ENCODE measurements at regions not wholly inside any gene's neighbourhood (a gene's known extent, or its start where the extent isn't known, plus 50 kb on each side); places are given as distances from the start of the nearest gene placed in this dataset.
"Not testable (repeated sequence)": the region's sequence is repeated elsewhere in the genome, so short reads cannot be mapped to it uniquely, and the experiment has no call there.

DNA sequence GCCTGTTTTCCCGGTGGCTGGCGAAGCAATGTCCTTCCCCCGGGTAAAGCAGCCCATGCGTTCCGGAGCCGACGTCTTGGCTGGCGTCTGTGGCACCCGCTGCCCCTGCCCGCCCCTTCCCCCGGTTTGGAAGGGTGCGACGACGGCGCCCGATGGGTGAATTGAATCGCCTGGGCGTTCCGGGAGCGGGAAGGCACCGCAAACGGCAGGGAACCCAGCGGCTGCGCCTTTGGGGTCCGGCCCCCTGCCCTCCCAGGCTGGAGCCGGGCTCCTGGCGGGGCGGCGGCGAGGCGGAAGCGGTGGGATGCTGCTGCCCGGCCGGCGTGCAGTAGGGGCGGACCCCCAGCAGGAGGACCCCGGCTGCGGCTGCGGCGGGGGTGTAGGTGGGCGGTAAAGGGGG lies 123.6 kb upstream of the RHOU start:
- DNase-seq (ENCODE audit: low spot score in 2 of 2); H3K4me3 ChIP-seq; H3K4me1 ChIP-seq; H3K9me3 ChIP-seq; H3K27me3 ChIP-seq; H3K27ac ChIP-seq; H3K36me3 ChIP-seq: not testable (repeated sequence)
- no CpG with 5 or more reads among the region's 41 CpGs for WGBS

DNA sequence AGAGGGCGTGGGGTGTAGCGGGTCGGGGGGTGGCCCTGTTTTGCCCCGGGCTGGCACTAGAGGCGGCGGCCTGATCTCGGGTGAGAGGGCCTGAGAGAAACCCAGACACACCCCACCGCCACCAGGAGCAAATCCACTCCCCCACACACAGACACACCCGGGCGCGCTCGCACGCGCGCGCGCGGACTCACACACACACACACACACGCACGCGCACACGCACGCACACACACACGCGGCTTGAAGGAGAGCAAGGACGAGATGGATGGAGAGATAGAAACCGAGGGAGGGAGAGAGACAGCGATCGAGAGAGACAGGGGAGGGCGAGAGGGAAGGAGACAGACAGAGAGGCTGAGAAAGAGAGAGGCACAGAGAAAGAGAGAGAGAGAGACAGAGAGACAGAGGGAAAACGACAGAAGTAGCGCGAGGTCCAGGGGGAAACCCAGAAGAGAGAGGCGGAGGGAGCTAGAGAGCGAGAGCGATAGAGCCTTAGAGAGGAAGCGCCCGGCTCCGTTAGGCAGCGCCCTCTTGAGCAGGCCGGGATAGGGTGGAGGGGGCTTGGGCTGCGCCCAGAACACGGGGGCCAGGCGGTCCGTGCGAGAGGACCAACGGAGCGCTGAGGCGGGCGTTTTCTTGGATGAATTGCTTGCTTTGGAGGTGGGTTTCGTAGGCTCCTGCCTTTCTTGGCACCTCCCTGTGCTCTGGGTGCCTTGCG lies 113.1 kb upstream of the RHOU start:
- not testable (repeated sequence) for H3K27me3 ChIP-seq, H3K4me1 ChIP-seq, H3K27ac ChIP-seq, H3K36me3 ChIP-seq, H3K4me3 ChIP-seq, H3K9me3 ChIP-seq
- 79% methylated on average over 23 of the region's 52 CpGs for WGBS
- peak in 1 of 2 donors; percentile 73 for DNase-seq (ENCODE audit: low spot score in 2 of 2)

DNA sequence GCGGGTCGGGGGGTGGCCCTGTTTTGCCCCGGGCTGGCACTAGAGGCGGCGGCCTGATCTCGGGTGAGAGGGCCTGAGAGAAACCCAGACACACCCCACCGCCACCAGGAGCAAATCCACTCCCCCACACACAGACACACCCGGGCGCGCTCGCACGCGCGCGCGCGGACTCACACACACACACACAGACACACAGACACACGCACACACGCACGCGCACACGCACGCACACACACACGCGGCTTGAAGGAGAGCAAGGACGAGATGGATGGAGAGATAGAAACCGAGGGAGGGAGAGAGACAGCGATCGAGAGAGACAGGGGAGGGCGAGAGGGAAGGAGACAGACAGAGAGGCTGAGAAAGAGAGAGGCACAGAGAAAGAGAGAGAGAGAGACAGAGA lies 108.8 kb upstream of the RHOU start:
- WGBS = 87% methylated on average over 9 of the region's 30 CpGs
- not testable (repeated sequence) for H3K36me3 ChIP-seq; H3K4me3 ChIP-seq; H3K27ac ChIP-seq; H3K27me3 ChIP-seq; H3K4me1 ChIP-seq; DNase-seq (ENCODE audit: low spot score in 2 of 2); H3K9me3 ChIP-seq

DNA sequence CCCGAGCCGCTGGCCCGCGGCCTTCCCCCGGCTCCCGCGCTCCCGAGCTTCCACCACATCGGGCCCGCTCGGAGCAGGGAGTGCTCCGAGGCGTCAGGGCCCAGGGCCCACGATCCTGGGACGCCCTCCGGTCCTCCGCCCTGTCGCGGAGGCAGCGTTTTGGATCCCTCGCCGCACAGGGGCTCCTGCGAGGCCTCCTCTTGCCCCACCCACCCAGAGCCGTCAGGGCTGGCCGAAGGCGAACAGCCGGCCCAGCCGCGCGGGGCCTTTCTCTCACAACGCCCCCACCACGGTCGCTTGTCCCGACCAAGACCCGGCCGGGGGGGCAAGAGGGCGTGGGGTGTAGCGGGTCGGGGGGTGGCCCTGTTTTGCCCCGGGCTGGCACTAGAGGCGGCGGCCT lies 102.4 kb upstream of the RHOU start:
- H3K27me3 ChIP-seq; H3K27ac ChIP-seq; H3K4me1 ChIP-seq; H3K9me3 ChIP-seq; DNase-seq (ENCODE audit: low spot score in 2 of 2); H3K36me3 ChIP-seq; H3K4me3 ChIP-seq: not testable (repeated sequence)
- WGBS = no CpG with 5 or more reads among the region's 42 CpGs

DNA sequence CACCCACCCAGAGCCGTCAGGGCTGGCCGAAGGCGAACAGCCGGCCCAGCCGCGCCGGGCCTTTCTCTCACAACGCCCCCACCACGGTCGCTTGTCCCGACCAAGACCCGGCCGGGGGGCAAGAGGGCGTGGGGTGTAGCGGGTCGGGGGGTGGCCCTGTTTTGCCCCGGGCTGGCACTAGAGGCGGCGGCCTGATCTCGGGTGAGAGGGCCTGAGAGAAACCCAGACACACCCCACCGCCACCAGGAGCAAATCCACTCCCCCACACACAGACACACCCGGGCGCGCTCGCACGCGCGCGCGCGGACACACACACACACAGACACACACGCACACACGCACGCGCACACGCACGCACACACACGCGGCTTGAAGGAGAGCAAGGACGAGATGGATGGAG lies 100.0 kb upstream of the RHOU start:
- H3K36me3 ChIP-seq, H3K9me3 ChIP-seq, H3K4me1 ChIP-seq, H3K27me3 ChIP-seq, H3K27ac ChIP-seq: not testable (repeated sequence)
- no CpG with 5 or more reads among the region's 40 CpGs for WGBS
- H3K4me3 ChIP-seq = peak overlapping the region; percentile 49
- peak; percentile 88 to 94 for DNase-seq (ENCODE audit: low spot score in 2 of 2)

DNA sequence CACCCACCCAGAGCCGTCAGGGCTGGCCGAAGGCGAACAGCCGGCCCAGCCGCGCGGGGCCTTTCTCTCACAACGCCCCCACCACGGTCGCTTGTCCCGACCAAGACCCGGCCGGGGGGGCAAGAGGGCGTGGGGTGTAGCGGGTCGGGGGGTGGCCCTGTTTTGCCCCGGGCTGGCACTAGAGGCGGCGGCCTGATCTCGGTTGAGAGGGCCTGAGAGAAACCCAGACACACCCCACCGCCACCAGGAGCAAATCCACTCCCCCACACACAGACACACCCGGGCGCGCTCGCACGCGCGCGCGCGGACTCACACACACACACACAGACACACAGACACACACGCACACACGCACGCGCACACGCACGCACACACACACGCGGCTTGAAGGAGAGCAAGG lies 97.8 kb upstream of the RHOU start:
- WGBS = no CpG with 5 or more reads among the region's 39 CpGs
- H3K27ac ChIP-seq, H3K4me1 ChIP-seq, H3K27me3 ChIP-seq, H3K36me3 ChIP-seq, H3K9me3 ChIP-seq: not testable (repeated sequence)
- peak in 1 of 2 donors; percentile 87 for DNase-seq (ENCODE audit: low spot score in 2 of 2)
- H3K4me3 ChIP-seq = peak overlapping the region; percentile 49

DNA sequence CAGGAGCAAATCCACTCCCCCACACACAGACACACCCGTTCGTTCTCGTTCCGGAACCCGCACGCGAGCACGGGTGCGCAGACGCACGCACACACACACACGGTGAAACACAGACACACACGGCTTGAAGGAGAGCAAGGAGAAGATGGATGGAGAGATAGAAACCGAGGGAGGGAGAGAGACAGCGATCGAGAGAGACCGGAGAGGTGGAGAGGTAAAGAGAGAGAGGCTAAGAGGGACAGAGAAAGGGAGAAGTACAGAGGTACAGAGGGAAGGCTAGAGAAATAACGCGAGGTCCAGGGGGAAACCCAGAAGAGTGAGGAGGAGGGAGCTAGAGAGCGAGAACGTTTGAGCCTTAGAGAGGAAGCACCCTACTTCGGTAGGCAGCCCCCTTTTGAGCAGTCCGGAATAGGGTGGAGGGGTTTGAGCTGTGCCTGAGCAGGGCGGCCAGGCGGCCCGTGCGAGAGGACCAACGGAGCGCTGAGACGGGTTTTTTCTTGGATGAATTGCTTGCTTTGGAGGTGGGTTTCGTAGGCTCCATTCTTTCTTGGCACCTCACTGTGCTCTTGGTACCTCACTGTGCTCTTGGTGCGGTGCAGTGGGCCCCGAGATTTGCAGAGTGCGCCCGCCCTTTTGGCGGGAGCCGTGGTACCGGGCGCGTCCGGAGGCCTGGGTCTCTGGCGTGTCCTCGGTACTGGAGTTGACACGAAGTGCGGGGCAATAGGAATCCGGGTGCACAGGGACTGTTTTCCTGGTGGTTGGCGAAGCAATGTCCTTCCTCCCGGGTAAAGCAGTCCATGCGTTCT lies 88.4 kb upstream of the RHOU start:
- no peak for DNase-seq (ENCODE audit: low spot score in 2 of 2)
- Histone ChIP-seq H3K4me1 (peaks cover 20% of the 10 kb centered on the region), H3K4me3 (peak overlapping the region; percentile 56), H3K9me3 (no peaks in the 10 kb centered on the region), H3K27me3 (peaks cover 32% of the 10 kb centered on the region), H3K27ac (peak overlapping the region; percentile 2), H3K36me3 (no peaks in the 10 kb centered on the region)
- under 1% methylated on average over 33 of the region's 49 CpGs for WGBS
- TF ChIP-seq POLR2AphosphoS5 (IDR thresholded peaks at IDR 0.05) (no peak), POLR2A (IDR thresholded peaks at IDR 0.05) (no peak), EP300 (IDR thresholded peaks at IDR 0.05) (no peak)
- TF ChIP-seq, protein P1, sequence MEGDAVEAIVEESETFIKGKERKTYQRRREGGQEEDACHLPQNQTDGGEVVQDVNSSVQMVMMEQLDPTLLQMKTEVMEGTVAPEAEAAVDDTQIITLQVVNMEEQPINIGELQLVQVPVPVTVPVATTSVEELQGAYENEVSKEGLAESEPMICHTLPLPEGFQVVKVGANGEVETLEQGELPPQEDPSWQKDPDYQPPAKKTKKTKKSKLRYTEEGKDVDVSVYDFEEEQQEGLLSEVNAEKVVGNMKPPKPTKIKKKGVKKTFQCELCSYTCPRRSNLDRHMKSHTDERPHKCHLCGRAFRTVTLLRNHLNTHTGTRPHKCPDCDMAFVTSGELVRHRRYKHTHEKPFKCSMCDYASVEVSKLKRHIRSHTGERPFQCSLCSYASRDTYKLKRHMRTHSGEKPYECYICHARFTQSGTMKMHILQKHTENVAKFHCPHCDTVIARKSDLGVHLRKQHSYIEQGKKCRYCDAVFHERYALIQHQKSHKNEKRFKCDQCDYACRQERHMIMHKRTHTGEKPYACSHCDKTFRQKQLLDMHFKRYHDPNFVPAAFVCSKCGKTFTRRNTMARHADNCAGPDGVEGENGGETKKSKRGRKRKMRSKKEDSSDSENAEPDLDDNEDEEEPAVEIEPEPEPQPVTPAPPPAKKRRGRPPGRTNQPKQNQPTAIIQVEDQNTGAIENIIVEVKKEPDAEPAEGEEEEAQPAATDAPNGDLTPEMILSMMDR (IDR thresholded peaks at IDR 0.05) = no peak

DNA sequence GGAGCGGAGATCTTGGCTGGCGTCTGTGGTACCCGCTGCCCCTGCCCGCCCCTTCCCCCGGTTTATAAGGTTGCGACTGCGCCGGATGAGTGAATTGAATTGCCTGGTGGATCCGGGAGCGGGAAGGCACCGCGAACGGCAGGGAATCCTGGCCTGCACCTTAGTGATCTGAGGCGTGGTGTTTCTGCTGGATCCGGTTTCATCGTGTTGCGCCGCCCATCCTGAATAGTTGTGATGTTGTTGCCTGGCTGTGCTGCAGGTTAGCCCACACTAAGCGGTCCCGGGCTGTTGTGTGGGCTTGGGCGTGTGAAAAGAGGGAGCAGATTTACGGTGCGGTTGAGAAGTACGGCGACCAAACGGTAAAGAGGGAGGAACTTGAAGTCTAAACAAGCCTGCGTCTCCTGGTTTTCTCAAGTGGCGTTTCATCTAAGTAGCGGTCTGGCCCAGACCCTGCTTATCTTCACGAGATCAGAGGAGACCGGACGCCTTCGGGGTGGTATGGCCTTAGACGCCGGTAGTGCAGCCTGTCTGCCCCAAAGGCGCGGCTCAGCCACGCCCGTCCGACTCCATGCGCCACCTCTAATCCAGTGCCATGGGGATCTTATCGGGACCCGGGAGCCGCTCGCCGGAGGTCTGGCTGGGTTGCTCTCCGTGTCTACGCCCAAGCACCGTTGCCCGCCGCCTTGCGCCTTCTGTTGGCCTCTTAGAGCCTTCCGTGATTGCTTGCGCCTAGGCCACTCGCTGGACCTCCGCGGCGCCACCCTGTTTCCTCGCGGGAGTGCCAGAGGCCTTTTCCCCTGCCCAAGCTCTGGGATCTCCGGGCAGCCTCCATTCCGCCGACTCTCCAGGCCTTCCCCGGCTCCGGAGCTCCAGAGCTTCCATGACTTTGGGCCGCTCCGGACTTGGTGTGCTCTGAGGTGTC lies 87.5 kb upstream of the RHOU start:
- Histone ChIP-seq H3K4me3 (peak overlapping the region; percentile 56), H3K9me3 (no peaks in the 10 kb centered on the region), H3K4me1 (peaks cover 20% of the 10 kb centered on the region), H3K27ac (peak overlapping the region; percentile 2), H3K36me3 (no peaks in the 10 kb centered on the region), H3K27me3 (peaks cover 32% of the 10 kb centered on the region)
- TF ChIP-seq POLR2AphosphoS5 (IDR thresholded peaks at IDR 0.05) (no peak), EP300 (IDR thresholded peaks at IDR 0.05) (no peak), POLR2A (IDR thresholded peaks at IDR 0.05) (no peak)
- TF ChIP-seq, protein P1 (IDR thresholded peaks at IDR 0.05) = no peak
- WGBS = 4% methylated on average over 36 of the region's 67 CpGs
- peak; percentile 75 to 80 for DNase-seq (ENCODE audit: low spot score in 2 of 2)
